Hepatocyte (in vitro differentiated cells): ENCODE measurements at regions not wholly inside any gene's neighbourhood (a gene's known extent, or its start where the extent isn't known, plus 50 kb on each side); places are given as distances from the start of the nearest gene placed in this dataset.

Source experiments
- CTCF ChIP-seq: fragments of 200-600 bp; sonication (generic); IDR thresholded peaks from 2 replicates; pipeline ENCODE4 v1.5.1; 2016; ENCODE audit warnings: antibody characterized with exemption, mild to moderate bottlenecking; ENCODE audit not compliant: poor library complexity
- EZH2phosphoT487 ChIP-seq: fragments of 200-600 bp; sonication (generic); IDR thresholded peaks from one replicate; pipeline ENCODE4 v1.6.1; 2018; ENCODE audit warnings: antibody characterized with exemption, mild to moderate bottlenecking, low read depth, moderate library complexity; ENCODE audit not compliant: unreplicated experiment, severe bottlenecking

- TF ChIP-seq CTCF (no peak), EZH2phosphoT487 (no peak)
These were observed 211.6 kb downstream of the OSR1 start for GRCh38 chr2:19146867-19147266.
